ENCODE measurements at regions not wholly inside any gene's neighbourhood (a gene's known extent, or its start where the extent isn't known, plus 50 kb on each side); places are given as distances from the start of the nearest gene placed in this dataset.
A peak's percentile ranks its signal among the peaks of the same experiment; 100 is the strongest.

GRCh38 chr9:108565651-108566378 lies 290.0 kb downstream of the ACTL7B start:
- peak; percentile 62 for FAIRE-seq
- peak; percentile 64 for DNase-seq (ENCODE audit: insufficient read length, low spot score)

DNA sequence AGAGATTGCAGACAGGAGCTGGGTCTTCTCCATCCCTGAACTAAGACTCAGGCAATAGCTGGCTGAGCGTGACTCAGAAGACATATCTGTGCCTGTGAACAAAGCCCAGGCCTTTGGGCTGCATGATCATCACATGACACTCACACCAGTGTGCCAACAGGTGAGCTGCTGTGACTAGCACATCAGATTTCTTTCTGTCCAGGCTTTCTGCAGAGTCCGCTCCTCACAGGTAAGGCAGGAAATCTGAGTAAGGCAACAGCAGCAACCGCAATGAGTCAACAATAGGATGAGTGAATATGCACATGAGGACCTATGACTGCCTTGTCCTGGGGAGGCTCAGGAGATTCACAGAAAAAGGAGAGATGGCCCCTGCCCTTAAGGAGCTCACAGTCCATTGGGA lies 293.6 kb downstream of the ACTL7B start:
- DNase-seq (ENCODE audit: insufficient read length, low spot score) (no peak), FAIRE-seq (no peak)

DNA sequence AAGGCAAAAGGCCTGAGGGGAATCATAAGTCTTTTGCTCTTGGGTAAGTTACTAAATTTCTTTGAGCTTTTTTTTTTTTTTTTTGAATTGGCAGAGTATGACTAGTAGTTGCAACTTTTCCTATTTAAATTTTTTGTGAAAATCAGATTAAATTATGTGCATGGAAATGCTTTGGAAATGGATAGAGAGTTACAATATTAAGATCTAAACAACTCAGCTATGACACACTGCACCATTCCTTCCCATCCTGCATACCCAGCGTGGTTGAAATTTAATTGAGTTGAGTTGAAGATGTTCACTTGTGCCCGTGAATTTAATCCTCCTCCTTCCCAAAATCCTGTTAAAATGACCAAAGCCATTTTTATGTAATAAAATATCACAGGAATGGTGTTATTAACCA lies 296.4 kb downstream of the ACTL7B start:
- DNase-seq (ENCODE audit: insufficient read length, low spot score) (no peak), FAIRE-seq (no peak)

DNA sequence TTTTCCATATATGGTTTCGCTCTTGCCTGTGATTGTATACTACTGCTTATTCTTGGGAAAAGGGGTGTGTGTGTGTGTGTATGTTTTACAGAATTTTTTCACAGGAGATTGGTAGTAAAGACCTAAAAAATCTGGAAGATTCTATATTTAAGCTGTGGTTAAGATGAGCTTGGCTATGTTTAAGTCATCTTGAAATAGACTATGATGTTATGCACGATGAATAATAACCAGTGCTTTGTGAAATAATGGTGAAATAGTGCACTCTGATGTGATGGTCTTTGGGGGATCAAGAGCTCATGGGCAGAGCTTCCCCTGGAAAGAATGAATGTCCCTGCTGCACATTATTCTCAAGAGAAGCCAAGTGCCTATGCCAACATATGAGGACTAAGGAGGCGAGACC lies 301.0 kb downstream of the ACTL7B start:
- DNase-seq (ENCODE audit: insufficient read length, low spot score) (no peak), FAIRE-seq (no peak)

DNA sequence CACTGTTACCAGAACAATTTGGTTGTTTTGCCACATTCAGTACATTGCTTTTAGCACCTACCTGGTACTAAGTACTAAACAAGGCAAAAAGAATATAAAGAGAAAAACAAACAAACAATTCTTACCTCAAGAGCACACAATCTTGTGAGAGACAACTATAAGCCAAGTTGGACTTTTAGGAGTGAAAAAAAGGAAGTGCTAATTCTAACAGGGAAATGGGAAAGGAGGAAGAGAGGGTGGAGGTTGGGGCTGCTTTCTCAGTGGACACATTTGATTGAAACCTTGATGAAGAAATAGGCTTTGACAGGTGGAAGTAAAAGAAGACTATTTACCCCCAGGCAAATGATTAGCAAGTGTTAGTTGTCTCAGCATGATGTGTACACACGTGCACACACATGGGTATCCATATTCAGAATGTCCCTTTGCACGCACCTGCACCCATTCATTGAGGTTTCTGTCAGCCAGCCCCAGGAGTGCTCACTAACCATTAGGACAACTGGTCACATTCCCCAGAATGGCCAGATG lies 302.6 kb downstream of the ACTL7B start:
- FAIRE-seq, result no peak
- no peak for DNase-seq (ENCODE audit: insufficient read length, low spot score)

DNA sequence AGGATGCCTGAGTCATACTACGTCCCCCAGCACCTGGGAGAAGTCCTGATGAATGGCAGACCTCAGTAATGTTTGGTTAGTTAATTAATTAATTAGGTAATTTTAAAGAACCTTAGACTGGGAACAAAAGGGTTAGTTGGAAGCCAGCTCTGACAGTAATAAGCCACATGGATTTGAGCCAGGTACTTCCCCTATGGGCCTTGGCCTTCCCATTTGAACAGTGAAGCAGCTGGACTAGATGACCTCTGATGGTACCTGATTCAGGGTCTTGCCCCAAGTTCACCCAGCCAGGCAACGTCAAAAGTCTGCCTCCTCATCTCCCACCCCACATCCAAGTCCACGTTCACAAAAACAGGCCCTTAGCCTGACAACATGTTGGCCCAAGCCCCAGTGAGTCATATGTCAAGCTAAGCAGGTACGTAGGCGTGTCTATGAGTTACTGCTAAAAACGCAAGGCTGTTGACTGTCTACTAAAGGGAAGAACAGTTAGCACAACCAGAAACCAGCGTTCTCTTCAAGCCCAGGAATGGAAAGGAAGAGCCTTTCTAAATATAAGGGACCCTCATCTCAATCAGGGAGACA lies 303.2 kb downstream of the ACTL7B start:
- DNase-seq (ENCODE audit: insufficient read length, low spot score), result no peak
- no peak for FAIRE-seq

GRCh38 chr9:108551030-108551841 lies 304.6 kb downstream of the ACTL7B start:
- FAIRE-seq (peak; percentile 96), DNase-seq (ENCODE audit: insufficient read length, low spot score) (peak; percentile 48)

DNA sequence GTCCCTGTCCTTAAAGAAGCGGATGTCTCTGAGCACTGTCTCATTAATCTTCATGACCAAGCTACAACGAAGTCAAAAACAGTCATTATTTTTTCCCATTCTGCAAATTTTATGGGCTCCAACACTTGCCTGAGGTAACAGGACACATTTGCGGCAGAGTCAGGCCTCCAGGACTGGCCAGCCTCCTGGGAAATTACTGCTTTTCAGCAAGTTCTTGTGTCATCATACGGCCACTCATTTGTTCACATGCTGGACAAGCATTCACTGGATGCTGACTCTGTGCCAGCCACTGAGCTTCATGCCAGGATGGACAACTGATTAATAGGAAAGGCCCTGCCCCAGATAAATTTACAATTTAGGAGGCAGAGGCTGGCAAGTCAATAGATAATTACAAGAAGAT lies 305.7 kb downstream of the ACTL7B start:
- FAIRE-seq (no peak), DNase-seq (ENCODE audit: insufficient read length, low spot score) (no peak)

- FAIRE-seq, result no peak
- no peak for DNase-seq (ENCODE audit: insufficient read length, low spot score)
Measured at GRCh38 chr9:108549184-108549583, 306.6 kb downstream of the ACTL7B start.

- DNase-seq (ENCODE audit: insufficient read length, low spot score) (no peak), FAIRE-seq (no peak)
Measured at GRCh38 chr9:108547411-108548135, 308.2 kb downstream of the ACTL7B start.

DNA sequence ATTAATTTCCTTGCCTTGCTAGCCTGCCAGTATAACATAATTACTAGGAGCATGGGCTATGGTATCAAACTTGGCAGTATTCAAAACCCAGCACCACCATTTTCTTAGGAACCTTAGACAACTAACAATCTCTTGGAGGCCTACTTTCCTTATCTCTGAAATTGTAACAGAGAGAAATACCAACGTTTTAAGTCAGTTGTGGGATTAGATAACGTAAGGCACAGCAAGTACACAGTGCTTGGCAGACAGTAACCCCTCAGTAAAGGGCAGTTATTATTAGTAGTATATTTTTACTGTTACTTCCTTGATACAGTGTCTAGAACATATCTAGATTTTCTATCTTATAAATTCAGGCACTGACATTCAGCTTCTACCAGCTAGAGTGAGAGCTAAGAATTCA lies 309.6 kb downstream of the ACTL7B start:
- DNase-seq (ENCODE audit: insufficient read length, low spot score) (no peak), FAIRE-seq (no peak)

DNA sequence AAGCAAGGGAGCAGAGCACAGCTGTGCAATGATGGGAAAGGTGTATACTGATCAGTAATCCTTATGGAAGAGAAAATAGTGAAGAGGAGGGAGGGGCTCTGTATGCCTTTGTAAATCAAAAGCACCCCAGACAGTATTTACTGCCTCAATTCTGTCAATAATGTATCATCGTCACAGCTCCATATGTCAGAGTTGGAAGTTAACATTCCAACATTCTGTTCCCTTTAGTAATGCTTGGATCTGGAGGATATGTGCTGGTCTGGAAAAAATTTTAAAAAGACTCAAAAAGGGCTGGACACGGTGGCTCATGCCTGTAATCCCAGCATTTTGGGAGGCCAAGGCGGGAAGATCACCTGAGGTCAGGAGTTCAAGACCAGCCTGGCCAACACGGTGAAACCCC lies 310.4 kb downstream of the ACTL7B start:
- DNase-seq (ENCODE audit: insufficient read length, low spot score) (no peak), FAIRE-seq (no peak)

GRCh38 chr9:108544866-108545265 lies 310.9 kb downstream of the ACTL7B start:
- FAIRE-seq, result no peak
- no peak for DNase-seq (ENCODE audit: insufficient read length, low spot score)

DNA sequence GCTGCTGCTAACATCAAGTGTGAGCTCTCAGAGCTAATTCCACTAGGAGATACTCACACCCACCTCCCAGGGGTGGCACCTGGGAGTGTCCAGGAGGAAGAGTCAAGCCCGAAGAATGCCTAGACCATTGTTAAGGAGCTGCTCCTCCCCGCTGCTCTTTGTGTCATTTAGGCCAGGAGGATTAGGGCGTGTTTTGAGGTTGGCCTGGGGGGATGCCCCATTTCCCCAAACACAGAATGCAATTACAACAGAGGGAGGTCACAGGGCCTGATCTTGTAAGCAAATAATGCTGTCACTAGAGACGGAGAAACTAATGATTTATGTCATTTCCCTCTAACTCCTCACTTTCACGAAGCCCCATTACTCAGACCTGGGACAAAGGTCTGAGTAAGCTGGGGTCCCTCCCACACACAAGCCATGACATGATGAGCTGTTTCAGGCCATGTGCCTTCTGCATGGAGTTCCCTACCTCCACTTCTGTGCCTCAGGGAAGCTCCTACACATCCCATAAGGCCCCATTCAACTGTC lies 312.5 kb downstream of the ACTL7B start:
- DNase-seq (ENCODE audit: insufficient read length, low spot score), result no peak
- no peak for FAIRE-seq

GRCh38 chr9:108537756-108538155 lies 318.0 kb downstream of the ACTL7B start:
- no peak for DNase-seq (ENCODE audit: insufficient read length, low spot score)
- peak; percentile 57 for FAIRE-seq

DNA sequence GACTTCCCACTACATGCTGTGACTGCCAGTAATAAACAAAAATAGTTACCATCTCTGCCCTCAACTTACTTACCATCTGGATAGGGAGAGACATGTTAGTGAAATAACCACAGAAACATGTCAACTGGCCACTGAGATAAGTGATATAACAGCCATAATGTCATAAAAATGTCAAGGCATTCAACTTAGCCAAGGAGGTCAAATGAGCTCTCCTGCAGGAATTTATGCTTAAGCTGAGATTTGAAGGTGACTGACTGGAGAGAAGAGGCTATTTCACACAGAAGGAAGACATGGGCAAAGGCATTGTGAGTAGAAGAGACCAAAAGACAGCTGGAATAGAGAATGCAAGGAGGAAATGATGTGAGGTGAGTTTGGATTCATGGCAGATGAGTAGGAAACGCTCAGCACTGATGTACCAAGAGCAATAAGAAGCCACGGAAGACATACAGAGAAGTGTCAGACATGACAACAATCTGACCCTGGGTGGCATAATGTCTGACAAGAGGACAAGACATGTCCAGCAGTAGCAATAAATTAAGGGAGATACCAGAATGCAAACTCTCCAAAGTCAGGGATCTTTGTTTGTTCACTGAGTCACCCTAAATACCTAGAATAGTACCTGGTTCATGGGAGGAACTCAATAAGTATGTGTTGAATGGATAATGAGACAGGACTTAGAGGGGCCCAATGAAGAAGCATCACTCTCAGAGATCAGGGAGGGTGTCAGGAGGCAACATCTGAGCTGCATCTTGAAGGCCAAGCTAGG lies 318.8 kb downstream of the ACTL7B start:
- FAIRE-seq, result peak; percentile 9
- DNase-seq (ENCODE audit: insufficient read length, low spot score), result no peak

DNA sequence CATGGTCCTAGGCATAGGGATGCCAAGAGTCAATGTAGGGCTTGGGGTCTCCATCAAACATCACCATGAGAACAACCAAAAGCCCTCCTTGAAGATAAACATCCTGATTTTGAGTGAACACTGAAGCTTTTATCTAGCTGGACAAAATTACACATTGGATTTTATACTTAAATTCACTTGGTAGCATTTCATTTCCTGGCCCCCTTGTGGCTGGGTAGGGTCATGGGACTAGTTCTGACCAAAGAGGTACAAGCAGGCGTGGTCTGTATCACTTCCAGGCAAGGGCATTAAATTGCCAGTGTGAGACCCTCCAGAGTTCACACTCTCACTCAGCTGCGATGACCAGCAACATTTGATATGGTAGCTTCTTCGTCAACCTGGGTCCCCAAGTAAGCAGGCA lies 320.3 kb downstream of the ACTL7B start:
- DNase-seq (ENCODE audit: insufficient read length, low spot score) (no peak), FAIRE-seq (no peak)

DNA sequence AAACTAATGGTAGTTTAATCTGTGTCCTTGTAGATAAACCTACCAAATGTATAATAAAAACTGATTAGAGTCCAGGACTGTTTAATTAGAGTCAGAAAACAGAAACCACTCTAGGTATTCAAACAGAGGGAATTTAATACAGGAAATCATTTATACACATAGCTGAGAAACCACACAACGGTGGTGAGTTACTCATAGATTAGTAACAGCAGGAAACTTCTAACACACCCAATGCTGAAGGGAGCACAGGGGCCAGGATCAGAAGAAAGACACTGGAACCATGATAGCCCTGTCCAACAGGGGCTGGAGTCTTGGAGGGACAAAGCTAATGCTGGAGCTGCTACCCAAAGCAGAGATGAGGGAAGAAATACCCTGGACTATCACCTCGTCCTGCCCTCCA lies 321.0 kb downstream of the ACTL7B start:
- no peak for FAIRE-seq
- no peak for DNase-seq (ENCODE audit: insufficient read length, low spot score)

GRCh38 chr9:108530141-108530540 lies 325.6 kb downstream of the ACTL7B start:
- FAIRE-seq, result no peak
- DNase-seq (ENCODE audit: insufficient read length, low spot score), result no peak

- DNase-seq (ENCODE audit: insufficient read length, low spot score) (no peak), FAIRE-seq (peak; percentile 36)
Measured at GRCh38 chr9:108528231-108528630, 327.6 kb downstream of the ACTL7B start.

Measured in HTR-8/SVneo (cell line).